GM18868 (cell line): ENCODE measurements at regions not wholly inside any gene's neighbourhood (a gene's known extent, or its start where the extent isn't known, plus 50 kb on each side); places are given as distances from the start of the nearest gene placed in this dataset.

Experiments used
- ATAC-seq: cut with Tn5 transposase; IDR thresholded peaks from one replicate; pipeline ENCODE4 v1.9.1; 2021; ENCODE audit warnings: mild to moderate bottlenecking, moderate library complexity; ENCODE audit not compliant: unreplicated experiment

DNA sequence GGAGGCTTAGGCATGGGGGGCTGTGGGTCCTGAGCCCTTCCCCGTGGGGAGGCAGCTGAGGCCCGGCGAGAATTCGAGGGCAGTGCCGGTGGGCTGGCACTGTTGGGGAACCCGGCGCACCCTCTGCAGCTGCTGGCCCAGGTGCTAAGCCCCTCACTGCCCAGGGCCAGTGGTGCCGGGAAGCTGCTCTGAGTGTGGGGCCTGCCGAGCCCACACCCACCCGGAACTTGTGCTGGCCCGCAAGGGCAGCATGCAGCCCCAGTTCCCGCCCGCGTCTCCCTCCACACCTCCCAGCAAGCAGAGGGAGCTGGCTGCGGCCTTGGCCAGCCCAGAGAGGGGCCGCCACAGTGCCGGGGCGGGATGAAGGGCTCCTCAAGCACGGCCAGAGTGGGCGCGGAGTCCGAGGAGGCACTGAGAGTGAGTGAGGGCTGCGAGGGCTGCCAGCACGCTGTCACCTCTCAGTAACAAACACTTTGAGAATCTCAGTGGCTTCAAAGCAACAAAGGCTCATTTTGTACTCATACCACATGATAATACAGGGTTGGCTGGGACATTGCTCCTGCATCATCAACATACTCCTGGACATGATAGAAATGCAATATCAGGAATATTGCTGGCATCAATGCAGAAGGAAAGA is 265.7 kb upstream of the ANKRD55 start:
- no peak for ATAC-seq

DNA sequence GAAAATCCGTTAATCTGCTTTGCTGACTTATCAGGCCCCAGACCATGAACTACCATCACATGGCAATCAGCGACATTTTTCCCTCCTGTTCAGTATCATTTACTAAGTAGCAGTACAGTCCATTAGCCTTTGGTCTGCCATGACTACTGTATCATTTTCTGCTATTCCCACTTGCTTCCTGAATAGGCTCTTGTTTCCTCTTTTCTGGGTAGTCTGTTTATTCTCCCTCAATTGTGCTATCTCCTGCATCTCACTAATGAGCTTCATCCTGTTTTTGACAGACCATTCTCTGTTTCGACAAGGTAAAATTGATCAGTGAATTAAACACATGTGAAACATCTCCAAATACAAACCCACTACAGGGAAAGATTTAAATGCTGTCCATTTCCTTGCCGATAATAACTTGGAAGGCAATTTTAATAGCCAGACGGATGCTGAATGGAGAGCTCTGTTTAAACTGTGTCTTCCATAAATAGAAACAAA is 263.5 kb upstream of the ANKRD55 start:
- no peak for ATAC-seq

DNA sequence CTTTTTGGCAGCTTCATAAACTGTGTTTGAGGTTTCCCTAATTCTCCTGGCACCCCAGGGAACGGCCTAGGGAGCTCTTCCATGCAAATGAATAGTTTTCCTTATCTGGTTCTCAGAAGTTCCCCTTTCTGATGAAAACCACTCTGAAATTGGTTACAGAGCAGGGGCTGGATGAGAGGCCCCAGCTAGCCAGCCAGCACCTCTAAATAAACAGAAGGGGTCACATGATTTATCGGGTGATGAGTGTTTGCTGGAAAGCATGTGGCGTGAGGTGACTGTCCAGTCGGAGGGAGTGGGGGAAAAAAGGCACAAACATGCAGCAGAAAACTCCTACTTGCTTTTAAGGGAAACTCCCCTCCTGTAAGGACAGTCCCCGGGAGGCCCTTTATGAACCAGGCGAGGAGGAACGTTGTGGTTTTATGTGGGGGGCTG is 261.2 kb upstream of the ANKRD55 start:
- ATAC-seq, result no peak

DNA sequence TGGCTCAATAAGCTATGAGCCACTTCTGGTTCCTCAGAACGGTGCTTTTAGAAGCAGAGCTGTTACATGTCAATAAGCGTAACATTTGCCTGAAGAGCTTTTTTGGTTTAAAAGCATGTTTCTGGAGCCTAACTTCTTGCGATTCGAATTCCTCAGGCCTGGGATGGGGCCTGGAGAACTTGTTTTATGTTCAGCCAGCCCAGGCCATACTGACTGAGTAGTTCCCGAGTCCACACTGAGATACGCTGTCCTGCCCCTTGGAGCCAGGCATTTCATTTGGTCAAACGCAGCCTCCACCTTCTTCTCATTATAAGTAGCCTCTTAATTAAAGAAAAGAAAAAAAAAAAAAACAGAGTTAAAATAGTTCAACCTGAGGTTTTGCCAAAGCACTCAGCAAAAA is 260.6 kb upstream of the ANKRD55 start:
- ATAC-seq, result no peak

DNA sequence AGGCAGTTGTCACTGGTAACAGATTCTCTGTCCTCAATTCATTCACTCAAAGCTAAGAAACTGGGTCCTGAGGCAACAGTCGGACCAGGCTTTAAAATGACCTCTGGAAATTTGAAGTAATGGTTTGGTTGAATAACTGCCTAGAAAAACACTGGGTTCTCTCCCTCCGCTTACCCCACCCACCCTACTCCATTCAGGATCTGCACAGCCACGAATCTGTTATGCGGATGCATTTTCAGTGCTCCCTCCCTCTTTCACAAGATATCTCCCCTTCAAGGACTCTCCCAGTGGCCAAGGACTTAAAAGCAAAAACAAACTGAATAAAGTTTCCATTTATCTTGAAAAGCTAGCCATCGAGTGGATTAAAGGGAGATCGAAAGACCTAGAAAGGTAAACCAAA is 260.2 kb upstream of the ANKRD55 start:
- no peak for ATAC-seq

DNA sequence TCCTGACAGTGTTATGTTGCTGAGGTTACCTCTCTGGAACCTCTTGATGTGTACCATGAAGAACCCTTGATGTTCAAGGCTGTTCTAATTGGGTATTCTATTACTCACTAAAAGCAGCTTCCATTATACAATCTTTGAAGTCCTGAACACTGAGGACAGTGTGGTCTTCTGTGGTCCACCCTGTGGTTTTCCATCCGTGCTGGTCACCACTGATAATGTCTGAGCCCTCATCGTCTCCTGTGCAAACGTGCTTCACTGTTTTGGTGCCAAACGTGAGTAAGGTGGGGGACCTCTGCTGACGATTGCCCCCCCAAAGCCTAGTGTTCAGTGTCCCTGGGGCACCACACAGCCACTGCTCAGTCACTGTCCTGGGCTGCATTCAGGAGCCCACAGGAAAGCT is 259.7 kb upstream of the ANKRD55 start:
- ATAC-seq, result no peak

DNA sequence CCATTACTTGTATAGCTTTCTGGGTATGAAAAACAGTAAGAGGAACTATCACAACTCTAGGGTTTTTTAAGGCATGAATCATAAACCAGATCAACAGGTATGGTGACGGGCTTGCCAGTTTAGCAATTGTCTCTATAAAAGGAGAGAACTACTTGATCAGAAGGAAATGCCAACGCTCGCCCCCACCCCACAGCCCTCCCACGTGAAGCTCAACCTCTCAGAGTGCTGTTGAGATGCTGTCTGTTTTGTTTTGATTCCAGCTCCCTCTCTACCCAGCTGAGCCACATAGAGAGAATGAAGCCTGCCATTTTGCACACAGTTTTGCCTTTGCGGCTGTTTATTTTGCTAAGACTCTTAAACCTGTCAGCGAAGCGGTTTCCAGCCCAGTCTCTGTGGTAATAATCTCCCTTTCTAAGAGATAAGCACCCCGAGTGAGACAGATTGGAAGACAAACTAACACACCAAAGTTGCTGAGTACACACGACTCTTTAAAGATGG is 257.9 kb upstream of the ANKRD55 start:
- ATAC-seq, result no peak

DNA sequence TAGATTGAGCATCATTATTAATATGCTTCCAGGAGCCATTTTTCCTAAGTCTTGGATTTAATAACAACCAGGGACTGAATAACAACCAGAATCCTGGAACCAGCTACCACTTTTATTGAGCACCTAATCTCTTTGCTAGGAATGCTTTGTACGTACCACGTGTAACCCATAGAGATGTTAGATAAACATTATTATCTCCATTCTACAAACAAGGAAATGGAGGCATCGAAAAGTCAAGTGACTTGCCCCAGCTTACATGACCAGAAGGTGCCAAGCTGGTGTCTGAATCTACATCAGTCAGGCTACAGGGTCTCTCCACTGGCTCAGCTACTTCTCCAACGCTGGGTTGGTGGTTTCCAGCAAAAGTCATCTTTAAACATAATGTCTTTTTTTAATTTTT is 256.1 kb upstream of the ANKRD55 start:
- no peak for ATAC-seq

DNA sequence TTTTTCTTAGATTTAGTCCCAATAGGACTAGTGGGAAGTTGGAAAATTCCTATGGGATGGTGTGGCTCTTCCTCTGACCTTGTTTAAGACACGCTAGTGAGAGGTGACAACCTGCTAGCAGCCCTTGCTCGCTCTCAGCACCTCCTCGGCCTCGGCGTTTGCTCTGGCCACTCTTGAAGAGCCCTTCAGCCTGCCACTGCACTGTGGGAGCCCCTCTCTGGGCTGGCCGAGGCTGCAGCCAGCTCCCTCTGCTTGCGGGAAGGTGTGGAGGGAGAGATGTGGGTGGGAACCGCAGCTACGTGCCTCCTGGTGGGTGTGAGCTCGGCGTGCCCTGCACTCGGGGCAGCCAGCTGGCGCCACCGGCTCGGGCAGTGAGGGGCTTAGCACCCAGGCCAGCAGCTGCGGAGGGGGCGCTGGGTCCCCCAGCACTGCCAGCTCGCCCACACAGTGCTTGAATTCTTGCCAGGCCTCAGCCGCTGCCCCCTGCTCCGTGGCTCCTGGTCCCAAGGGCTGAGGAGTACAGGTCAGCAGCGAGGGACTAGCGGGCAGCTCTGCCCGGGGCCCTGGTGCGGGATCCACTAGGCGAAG is 254.5 kb upstream of the ANKRD55 start:
- ATAC-seq, result no peak

DNA sequence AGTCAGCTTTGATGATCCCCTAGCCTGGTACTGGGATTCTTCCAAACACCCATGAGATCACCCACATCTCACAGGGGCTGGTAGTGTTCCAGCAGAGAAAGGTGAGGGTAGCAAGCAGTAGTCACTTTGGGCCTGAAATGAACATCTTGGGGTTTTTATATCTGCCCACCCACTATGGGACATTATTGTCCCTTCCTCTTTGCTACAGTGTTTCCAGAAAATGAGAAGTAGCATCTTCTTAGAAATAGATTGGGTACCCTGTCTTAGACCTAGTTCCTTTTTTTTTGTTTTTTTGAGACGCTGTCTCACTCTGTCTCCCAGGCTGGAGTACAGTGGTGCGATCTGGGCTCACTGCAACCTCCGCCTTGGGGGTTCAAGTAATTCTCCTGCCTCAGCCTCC is 249.2 kb upstream of the ANKRD55 start:
- no peak for ATAC-seq

DNA sequence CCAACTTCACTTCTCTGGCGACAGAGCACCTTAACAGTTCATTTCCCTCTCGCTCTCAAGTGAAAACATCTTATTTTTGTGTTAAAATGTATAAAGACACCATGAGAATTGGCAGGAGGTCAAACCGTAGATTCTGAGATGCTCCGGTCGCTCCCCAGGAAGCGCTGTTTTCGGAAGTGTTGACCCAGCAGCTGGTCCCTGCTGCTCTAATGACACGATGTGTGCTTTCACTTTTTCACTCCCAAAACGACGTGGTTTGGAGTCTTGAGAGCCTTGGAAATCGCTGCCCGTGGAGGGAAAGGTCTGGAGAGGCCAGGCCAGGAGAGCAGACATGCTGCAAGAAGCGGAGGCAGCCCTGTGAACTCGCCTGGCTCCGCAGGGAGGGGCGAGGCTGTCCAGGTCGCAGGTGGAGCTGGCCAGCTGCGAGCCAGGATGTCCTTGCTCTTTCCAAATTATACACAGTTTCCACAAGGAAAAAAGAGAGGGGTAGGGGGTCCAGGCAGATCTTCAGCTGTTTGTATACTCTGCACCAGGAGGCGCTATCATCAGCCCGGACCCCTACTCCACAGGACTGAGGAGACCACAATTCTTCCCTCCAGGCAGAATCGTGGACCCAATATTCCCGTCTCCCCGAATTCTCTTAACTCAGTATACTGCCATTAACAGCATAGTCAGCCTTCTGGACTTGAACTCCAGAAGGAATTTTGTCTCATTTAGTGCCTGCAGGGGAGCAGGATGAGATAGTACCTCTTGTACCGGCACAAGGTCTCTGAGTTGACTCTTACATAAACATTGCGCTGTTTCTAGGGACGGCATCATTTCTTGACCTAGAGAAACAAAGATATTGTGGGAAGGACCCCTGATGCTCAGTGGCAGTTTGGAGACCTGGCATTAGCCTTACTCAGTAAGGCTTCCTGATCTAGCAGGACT is 248.6 kb upstream of the ANKRD55 start:
- no peak for ATAC-seq

DNA sequence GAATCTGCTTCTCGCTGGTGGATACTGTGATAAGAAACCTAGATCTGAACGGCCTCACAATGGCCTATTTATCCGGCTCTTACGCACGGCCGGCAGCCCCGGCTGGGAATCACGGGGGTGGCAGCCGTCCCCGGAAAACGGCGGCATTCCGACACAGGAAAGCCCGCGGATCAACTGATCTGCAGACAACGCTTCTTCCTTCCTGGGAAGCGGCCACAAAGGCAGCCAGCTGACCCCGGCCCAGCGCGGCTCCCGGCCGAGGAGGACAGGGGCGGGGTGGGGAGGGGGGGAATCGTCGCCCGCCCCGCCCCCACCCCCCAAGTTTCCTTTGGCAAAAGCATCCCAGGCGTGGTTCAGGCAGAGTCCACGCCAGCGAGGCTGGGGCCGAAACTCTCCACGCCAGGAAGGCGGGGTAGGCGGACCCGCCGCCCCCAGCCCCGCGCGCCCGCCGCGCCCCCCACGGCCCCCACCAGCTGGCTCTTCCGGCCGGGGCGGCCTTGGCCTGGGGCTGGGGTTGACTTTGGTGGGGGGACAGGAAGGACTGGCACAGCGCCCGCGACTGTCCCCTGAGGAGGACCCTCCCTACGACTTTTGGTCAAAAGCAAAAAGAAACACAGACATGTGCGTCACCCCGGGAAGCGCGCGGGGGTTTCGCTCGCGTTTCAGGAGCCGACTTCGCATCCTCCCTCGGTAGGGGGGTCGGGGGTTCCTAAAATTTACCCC is 247.7 kb upstream of the ANKRD55 start:
- ATAC-seq, result no peak

DNA sequence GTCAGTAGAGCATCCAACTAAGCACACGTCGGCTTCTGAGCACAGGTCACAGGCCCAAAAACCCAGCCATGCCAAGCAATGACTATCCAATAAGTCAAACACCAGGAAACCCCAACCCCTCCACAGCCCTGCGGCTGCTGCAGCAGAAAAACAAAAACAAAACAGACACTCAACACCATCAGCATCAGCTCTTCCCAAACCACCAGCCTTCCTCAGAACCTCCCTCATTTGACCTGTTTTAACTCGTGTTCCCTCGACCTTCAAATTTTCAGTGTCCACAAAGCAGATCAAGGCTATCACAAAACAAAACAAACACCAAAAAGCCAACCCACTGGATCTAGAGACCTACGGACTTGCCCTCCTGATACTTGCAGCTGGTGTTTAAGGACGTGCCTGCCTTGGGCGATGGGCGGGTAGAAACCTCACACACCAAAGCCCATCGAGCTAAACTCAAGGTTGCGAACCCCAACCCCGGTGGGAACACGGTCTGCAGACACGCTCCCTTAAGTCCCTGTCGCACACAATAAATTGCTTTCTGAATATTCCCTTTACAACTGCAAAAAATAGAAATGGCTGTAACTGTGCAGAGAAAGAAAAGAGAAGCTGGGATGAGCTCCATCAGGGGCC is 247.1 kb upstream of the ANKRD55 start:
- ATAC-seq, result no peak

DNA sequence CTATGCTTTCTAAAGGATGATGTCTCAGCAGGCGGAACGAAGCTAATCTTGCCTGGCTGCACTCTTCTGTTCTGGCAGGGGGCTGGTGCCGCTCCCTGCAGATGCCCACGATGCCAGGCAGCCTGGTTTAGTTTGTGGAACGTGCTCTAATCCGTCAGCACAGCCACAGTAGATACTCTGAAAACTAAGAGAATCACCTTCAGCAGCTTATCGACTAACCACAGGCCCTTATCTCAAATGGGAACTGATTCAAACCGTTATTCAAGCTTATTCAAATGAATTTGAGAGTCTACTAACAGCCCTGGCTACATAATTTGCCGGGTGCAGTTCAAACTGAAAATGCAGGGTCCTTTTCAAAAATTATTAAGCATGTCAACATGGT is 246.6 kb upstream of the ANKRD55 start:
- no peak for ATAC-seq

DNA sequence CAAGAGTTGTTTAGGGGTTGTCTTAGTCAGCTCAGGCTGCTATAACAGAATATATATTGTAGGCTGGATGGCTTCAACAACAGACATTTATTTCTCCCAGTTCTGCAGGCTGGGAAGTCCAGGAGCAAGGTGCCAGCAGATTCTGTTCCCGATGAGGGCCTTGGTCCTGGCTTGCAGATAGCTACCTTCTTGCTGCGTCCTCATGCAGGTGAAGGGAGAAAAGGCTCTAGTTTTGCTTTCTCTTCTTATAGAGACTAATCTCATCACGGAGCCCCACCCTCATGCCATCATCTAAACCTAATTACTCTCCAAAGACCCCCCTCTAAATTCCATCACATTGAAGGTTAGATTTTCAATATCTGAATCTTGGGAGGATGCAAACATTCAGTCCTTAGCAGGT is 246.0 kb upstream of the ANKRD55 start:
- no peak for ATAC-seq

DNA sequence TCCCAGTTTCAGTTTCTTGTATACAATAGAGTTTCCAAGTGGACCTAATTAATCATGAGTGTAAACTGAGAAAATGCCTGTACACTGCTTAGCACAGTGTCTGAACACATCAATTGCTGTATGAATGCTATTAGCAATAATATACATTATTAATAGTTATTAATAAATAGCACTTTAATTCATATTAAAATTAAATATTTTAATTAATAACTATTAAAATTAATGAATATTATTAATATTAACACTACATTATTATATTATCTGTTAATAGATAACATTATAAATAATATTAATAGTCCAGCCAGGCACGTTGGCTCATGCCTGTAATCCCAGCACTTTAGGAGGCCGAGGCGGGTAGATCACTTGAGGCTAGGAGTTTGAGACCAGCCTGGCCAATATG is 244.9 kb upstream of the ANKRD55 start:
- no peak for ATAC-seq

DNA sequence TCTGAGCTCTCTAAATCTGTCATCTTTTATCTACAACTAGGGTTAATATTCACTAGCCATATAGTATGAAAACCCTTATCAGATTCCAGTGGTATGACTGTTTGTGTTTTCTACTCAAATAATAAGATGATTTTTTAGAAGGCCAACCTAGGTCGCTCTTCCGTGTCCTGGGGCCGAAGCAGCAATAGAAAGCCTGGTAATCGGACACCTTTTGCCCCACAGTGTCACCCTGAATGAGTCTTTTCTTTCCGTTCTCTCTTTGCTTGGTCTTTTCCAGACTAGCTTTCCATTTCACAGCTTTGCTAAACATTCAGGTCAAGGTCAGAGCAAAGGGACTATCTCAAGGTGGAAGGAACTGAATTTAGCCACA is 243.3 kb upstream of the ANKRD55 start:
- ATAC-seq, result no peak

DNA sequence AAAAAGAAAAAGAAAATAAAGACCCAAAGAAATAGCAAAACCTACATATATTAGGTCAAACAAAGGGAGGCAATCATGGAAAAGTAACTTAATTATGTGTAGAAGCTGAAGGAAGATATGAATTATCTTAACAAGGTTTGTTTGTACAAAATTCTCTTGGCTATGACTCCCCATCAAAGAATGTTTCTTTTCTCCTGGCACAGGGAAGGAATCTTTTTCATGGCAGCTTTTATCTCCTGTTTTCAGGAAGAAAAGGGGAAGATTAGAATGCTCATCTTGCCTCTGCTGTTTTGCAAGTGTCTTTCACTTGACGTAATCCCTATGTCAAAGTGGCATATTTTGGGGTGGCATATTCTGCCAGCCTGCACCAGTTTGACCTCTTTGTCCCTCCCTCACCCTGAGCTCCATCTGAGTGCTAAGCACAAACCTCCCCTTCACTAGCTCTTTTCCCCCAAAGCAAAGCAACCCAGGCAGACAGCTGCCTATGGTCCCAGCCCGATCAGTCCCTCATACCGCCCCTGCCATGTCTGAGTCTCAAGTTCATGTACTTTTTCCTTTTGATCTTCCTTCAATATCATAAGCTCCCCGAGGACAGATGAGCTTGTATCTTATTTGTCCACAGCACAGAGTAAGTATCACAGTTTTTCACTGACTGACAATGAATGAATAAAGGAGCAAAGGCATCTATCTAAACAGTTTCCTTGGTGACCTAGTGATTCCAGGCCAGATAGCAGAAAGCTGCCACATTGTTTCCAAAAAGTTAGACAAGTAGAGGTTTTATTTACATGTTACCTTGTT is 242.8 kb upstream of the ANKRD55 start:
- ATAC-seq, result no peak

DNA sequence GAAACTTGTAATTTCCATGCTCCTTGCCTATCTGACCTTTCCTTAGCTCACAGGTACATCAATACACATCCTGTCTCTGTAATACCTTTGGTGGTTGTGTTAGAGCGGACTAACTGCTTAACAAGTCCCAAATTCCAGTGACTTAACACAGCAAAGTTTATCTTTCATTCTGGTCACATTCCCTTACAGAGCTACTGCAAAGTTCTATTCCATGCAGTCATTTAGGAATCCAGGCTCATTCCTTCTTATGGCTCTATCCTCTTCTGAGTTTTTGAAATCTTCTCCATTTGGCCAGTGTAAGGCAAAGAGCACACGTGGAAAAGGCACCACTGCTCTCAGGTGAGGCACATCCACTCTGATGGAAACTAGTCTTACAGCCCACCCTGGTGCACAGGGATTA is 238.6 kb upstream of the ANKRD55 start:
- ATAC-seq, result no peak

DNA sequence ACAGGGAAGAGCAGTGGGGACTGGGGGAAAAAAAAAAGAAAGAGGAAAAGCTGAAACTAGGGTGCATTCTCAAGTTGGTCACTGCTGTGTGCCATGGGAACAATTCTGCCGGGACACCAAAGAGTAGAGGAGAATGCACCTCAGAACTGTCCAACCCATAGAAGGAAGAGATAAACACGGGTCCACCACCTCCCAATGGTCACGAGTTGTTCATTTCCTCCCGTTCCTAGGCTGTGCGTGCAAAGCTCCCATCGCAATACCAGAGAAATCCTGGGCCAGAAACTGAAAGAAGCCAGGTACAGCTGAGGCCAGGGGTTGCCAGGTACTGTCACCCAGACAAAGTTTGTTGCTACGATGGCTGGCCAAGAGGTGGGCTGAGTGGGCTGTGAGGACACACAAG is 236.9 kb upstream of the ANKRD55 start:
- no peak for ATAC-seq
